ENCODE measurements at regions not wholly inside any gene's neighbourhood (a gene's known extent, or its start where the extent isn't known, plus 50 kb on each side); places are given as distances from the start of the nearest gene placed in this dataset.

- peak overlapping the region; percentile 40 for H3K27ac ChIP-seq
- DNase-seq (ENCODE audit: extremely low spot score in 2 of 2): no peak
- no peak for TF ChIP-seq POLR2AphosphoS5 (IDR thresholded peaks at IDR 0.05; ENCODE audit: insufficient read depth in 1 of 2, low read depth in 1 of 2)
- no peak for TF ChIP-seq CTCF (IDR thresholded peaks at IDR 0.05)
- TF ChIP-seq POLR2A (IDR thresholded peaks at IDR 0.05): no peak
- H3K4me3 ChIP-seq: no peak overlapping the region
- H3K9me3 ChIP-seq: no peaks in the 10 kb centered on the region
- H3K36me3 ChIP-seq: no peaks in the 10 kb centered on the region
- intact Hi-C loops (cut with DNase I): loop anchor here (5.0 to 10.0 kb wide), 3 partner anchors 213 to 1413 kb away; no protein-coding TSS in a partner anchor
- H3K4me1 ChIP-seq: no peaks in the 10 kb centered on the region
- no peaks in the 10 kb centered on the region for H3K27me3 ChIP-seq
Observed at GRCh38 chr10:3241274-3241921, 68.8 kb upstream of the PITRM1 start.

GRCh38 chr10:3239920-3240894 is 67.6 kb upstream of the PITRM1 start:
- H3K36me3 ChIP-seq: no peaks in the 10 kb centered on the region
- no peaks in the 10 kb centered on the region for H3K9me3 ChIP-seq
- no peaks in the 10 kb centered on the region for H3K27me3 ChIP-seq
- no peak overlapping the region for H3K4me3 ChIP-seq
- H3K4me1 ChIP-seq: no peaks in the 10 kb centered on the region
- no peak for TF ChIP-seq POLR2AphosphoS5 (IDR thresholded peaks at IDR 0.05; ENCODE audit: insufficient read depth in 1 of 2, low read depth in 1 of 2)
- no peak for TF ChIP-seq POLR2A (IDR thresholded peaks at IDR 0.05)
- TF ChIP-seq CTCF (IDR thresholded peaks at IDR 0.05): no peak
- intact Hi-C loops (cut with DNase I): loop anchor here (5.0 to 10.0 kb wide), 3 partner anchors 215 to 1415 kb away; no protein-coding TSS in a partner anchor
- H3K27ac ChIP-seq: peak overlapping the region; percentile 40
- no peak for DNase-seq (ENCODE audit: extremely low spot score in 2 of 2)

- Histone ChIP-seq H3K9me3 (no peaks in the 10 kb centered on the region), H3K36me3 (no peaks in the 10 kb centered on the region), H3K27ac (no peak overlapping the region), H3K4me1 (no peaks in the 10 kb centered on the region), H3K4me3 (peak overlapping the region in 1 of 2 donors; percentile 1), H3K27me3 (no peaks in the 10 kb centered on the region)
- TF ChIP-seq CTCF (IDR thresholded peaks at IDR 0.05) (peak; percentile 71 to 92 (median 90)), POLR2AphosphoS5 (IDR thresholded peaks at IDR 0.05; ENCODE audit: insufficient read depth in 1 of 2, low read depth in 1 of 2) (peak in 1 of 2 donors; percentile 46), POLR2A (IDR thresholded peaks at IDR 0.05) (no peak)
- intact Hi-C loops (cut with DNase I): no loop called here
- DNase-seq (ENCODE audit: extremely low spot score in 2 of 2): no peak
Observed at GRCh38 chr10:3239066-3239919, 66.7 kb upstream of the PITRM1 start.

- DNase-seq (ENCODE audit: extremely low spot score in 2 of 2): no peak
- Histone ChIP-seq H3K9me3 (no peaks in the 10 kb centered on the region), H3K4me1 (no peaks in the 10 kb centered on the region), H3K36me3 (no peaks in the 10 kb centered on the region), H3K27ac (no peak overlapping the region), H3K4me3 (no peak overlapping the region), H3K27me3 (no peaks in the 10 kb centered on the region)
- no peak for TF ChIP-seq CTCF (IDR thresholded peaks at IDR 0.05)
- no peak for TF ChIP-seq POLR2AphosphoS5 (IDR thresholded peaks at IDR 0.05; ENCODE audit: insufficient read depth in 1 of 2, low read depth in 1 of 2)
- TF ChIP-seq POLR2A (IDR thresholded peaks at IDR 0.05): no peak
- intact Hi-C loops (cut with DNase I): no loop called here
Observed at GRCh38 chr10:3238115-3238871, 65.7 kb upstream of the PITRM1 start.

Measured in vagina (tissue), 2 donors.